KMS-11 (cell line): ENCODE measurements at regions not wholly inside any gene's neighbourhood (a gene's known extent, or its start where the extent isn't known, plus 50 kb on each side); places are given as distances from the start of the nearest gene placed in this dataset.
"Not testable (repeated sequence)": the region's sequence is repeated elsewhere in the genome, so short reads cannot be mapped to it uniquely, and the experiment has no call there.

Experiments
- H2AFZ ChIP-seq: fragments of 200-600 bp; sonication (generic); 2 replicates; pipeline ENCODE4 v1.6.1; 2016; ENCODE audit warnings: antibody characterized with exemption, mixed run types, low read depth
- H3K27ac ChIP-seq: fragments of 200-600 bp; sonication (generic); 2 replicates; pipeline ENCODE4 v1.6.1; 2016; ENCODE audit warnings: mild to moderate bottlenecking, mixed run types
- H3K27me3 ChIP-seq: fragments of 200-600 bp; sonication (generic); 2 replicates; pipeline ENCODE4 v1.6.1; 2017; ENCODE audit warnings: mild to moderate bottlenecking, low read depth, mixed run types, moderate library complexity; ENCODE audit not compliant: insufficient read depth
- H3K36me3 ChIP-seq: fragments of 200-600 bp; sonication (generic); 2 replicates; pipeline ENCODE4 v1.6.1; 2017; ENCODE audit warnings: mild to moderate bottlenecking, mixed run types; ENCODE audit not compliant: insufficient read depth
- H3K4me1 ChIP-seq: fragments of 200-600 bp; sonication (generic); 2 replicates; pipeline ENCODE4 v1.6.1; 2016; ENCODE audit warnings: mild to moderate bottlenecking, low read depth, mixed run types; ENCODE audit not compliant: poor library complexity, severe bottlenecking
- H3K4me2 ChIP-seq: fragments of 200-600 bp; sonication (generic); 2 replicates; pipeline ENCODE4 v1.7.0; 2016; ENCODE audit warnings: mild to moderate bottlenecking, mixed run types
- H3K4me3 ChIP-seq: fragments of 200-600 bp; sonication (generic); IDR thresholded peaks from 2 replicates; pipeline ENCODE4 v1.6.1; 2017; ENCODE audit warnings: low read depth, low read length, mixed read lengths; ENCODE audit not compliant: insufficient read depth
- H3K79me2 ChIP-seq: fragments of 200-600 bp; sonication (generic); 2 replicates; pipeline ENCODE4 v1.6.1; 2016; ENCODE audit warnings: low read depth, mixed run types; ENCODE audit not compliant: insufficient read depth
- H3K9ac ChIP-seq: fragments of 200-600 bp; sonication (generic); 2 replicates; pipeline ENCODE4 v1.6.1; 2016; ENCODE audit warnings: mild to moderate bottlenecking, mixed run types
- H4K20me1 ChIP-seq: fragments of 200-600 bp; sonication (generic); 2 replicates; pipeline ENCODE4 v1.6.1; 2016; ENCODE audit warnings: mild to moderate bottlenecking, mixed run types; ENCODE audit not compliant: insufficient read depth
- TF ChIP-seq, protein P1 (sequence below): fragments of 200-600 bp; sonication (generic); conservative IDR thresholded peaks from 2 replicates; pipeline ENCODE4 v1.6.1; 2017; ENCODE audit warnings: low read depth, mild to moderate bottlenecking, antibody characterized with exemption, low read length, moderate library complexity, mixed read lengths

DNA sequence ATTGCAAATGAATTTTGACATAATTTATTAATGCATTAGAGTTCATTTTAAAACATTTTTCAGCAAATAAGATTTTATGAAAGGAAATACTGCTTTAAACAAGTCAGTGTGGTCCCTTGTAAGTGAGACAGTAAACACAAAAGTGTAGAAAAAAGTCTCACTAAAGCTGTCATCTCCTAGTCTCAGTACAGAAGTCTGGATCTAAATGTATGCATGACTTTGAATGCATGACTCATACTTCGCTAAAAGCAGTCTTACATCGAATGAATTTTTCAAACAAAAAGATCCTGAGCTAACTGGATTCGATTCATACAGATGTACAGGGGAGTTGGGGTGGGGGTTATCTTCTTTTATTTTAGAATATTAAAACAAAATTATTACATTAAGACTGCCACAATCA, 207.4 kb upstream of the VCX start:
- H3K4me3 ChIP-seq: no peak overlapping the region
- H4K20me1 ChIP-seq: no peaks in the 10 kb centered on the region
- no peaks in the 10 kb centered on the region for H3K79me2 ChIP-seq
- H3K27me3 ChIP-seq: no peaks in the 10 kb centered on the region
- H2AFZ ChIP-seq: no peak overlapping the region
- TF ChIP-seq, protein P1, sequence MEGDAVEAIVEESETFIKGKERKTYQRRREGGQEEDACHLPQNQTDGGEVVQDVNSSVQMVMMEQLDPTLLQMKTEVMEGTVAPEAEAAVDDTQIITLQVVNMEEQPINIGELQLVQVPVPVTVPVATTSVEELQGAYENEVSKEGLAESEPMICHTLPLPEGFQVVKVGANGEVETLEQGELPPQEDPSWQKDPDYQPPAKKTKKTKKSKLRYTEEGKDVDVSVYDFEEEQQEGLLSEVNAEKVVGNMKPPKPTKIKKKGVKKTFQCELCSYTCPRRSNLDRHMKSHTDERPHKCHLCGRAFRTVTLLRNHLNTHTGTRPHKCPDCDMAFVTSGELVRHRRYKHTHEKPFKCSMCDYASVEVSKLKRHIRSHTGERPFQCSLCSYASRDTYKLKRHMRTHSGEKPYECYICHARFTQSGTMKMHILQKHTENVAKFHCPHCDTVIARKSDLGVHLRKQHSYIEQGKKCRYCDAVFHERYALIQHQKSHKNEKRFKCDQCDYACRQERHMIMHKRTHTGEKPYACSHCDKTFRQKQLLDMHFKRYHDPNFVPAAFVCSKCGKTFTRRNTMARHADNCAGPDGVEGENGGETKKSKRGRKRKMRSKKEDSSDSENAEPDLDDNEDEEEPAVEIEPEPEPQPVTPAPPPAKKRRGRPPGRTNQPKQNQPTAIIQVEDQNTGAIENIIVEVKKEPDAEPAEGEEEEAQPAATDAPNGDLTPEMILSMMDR: no peak
- no peak overlapping the region for H3K9ac ChIP-seq
- H3K4me1 ChIP-seq: no peaks in the 10 kb centered on the region
- no peaks in the 10 kb centered on the region for H3K36me3 ChIP-seq
- no peak overlapping the region for H3K27ac ChIP-seq
- no peak overlapping the region for H3K4me2 ChIP-seq

DNA sequence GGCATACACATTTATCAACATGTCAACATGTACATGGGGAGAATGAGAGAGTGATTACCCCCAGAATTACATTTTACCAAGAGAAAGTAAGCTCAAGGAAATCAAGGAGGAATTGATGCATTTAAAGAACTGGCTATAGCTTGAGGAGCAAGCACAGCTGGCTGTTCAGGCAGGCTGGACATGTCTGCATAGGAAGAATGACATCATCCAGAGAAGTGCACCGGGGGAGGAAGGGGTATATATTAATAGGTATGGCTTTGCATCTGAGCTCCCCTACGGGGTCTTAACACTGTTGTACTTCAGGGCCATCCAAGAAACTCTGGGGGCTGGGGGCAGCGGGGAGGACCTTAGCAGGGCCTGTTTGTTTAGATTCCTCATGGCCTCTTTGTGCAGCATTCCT, 222.4 kb upstream of the VCX start:
- Histone ChIP-seq H4K20me1 (no peaks in the 10 kb centered on the region), H3K4me1 (peaks cover 34% of the 10 kb centered on the region), H2AFZ (no peak overlapping the region), H3K4me3 (no peak overlapping the region), H3K36me3 (no peaks in the 10 kb centered on the region), H3K27ac (no peak overlapping the region), H3K79me2 (no peaks in the 10 kb centered on the region), H3K4me2 (no peak overlapping the region), H3K27me3 (no peaks in the 10 kb centered on the region), H3K9ac (no peak overlapping the region)
- TF ChIP-seq, protein P1: no peak

DNA sequence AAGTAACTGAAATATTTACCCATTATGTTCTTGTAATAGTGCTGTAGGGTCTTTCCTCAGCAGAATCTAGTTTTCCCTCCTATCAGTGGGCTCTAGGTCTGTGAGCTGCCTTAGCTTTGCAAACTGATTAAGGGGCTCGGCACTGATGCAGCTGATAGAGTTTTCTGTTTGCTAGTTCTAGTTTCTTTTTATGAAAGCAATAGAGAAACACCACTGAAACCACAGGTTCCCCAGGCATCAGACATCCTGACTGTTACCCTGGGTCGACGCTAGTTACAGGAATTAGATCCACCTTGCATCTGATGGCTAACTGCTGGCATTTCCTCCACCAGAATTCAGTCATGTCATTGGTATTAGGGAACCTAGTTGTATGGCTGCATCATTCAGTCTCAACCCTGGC, 225.0 kb upstream of the VCX start:
- Histone ChIP-seq H3K4me2 (peak overlapping the region; percentile 68), H3K36me3 (no peaks in the 10 kb centered on the region), H2AFZ (no peak overlapping the region), H4K20me1 (no peaks in the 10 kb centered on the region), H3K9ac (no peak overlapping the region; the same call in 1 of the 2 replicates), H3K4me1 (peaks cover 58% of the 10 kb centered on the region), H3K79me2 (no peaks in the 10 kb centered on the region), H3K4me3 (no peak overlapping the region), H3K27me3 (no peaks in the 10 kb centered on the region), H3K27ac (peak overlapping the region; percentile 18; the same call in 1 of the 2 replicates)
- TF ChIP-seq, protein P1: no peak

DNA sequence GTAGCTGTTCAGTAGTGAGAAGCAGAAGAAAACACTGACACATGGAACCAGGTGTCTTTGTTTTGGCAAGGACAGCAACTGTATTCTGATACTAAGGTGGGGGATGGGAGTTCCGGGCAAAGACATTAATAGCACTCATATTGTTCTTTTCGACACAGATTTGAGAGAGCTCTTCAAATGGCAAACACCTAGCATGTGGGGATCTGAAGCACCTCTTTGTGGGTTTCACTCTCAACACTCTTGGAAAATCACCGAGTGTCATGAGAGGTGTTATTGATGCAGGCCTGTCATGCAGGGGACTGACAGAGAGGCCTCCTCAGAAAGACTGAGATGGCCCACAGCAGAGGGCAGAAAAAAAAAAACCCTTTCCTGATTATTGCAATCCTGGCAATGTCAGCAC, 228.4 kb upstream of the VCX start:
- no peak overlapping the region for H3K4me3 ChIP-seq
- no peaks in the 10 kb centered on the region for H3K27me3 ChIP-seq
- no peak overlapping the region for H3K9ac ChIP-seq
- H4K20me1 ChIP-seq: no peaks in the 10 kb centered on the region
- TF ChIP-seq, protein P1: no peak
- peak overlapping the region; percentile 57 for H3K27ac ChIP-seq
- H3K4me2 ChIP-seq: peak overlapping the region; percentile 68
- H2AFZ ChIP-seq: no peak overlapping the region
- peaks cover 58% of the 10 kb centered on the region for H3K4me1 ChIP-seq
- no peaks in the 10 kb centered on the region for H3K79me2 ChIP-seq
- no peaks in the 10 kb centered on the region for H3K36me3 ChIP-seq

DNA sequence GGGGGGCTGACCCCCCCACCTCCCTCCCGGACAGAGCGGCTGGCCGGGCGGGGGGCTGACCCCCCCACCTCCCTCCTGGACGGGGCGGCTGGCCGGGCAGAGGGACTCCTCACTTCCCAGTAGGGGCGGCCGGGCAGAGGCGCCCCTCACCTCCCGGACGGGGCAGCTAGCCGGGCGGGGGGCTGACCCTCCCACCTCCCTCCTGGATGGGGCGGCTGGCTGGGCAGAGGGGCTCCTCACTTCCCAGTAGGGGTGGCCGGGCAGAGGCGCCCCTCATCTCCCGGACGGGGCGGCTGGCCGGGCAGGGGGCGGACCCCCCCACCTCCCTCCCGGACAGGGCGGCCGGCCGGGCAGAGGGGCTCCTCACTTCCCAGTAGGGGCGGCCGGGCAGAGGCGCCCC, 234.3 kb upstream of the VCX start:
- not testable (repeated sequence) for H3K36me3 ChIP-seq, H3K4me3 ChIP-seq, H2AFZ ChIP-seq, H3K9ac ChIP-seq, H3K79me2 ChIP-seq, H3K27ac ChIP-seq, H3K27me3 ChIP-seq, H3K4me1 ChIP-seq, H4K20me1 ChIP-seq, H3K4me2 ChIP-seq
